ENCODE measurements at regions not wholly inside any gene's neighbourhood (a gene's known extent, or its start where the extent isn't known, plus 50 kb on each side); places are given as distances from the start of the nearest gene placed in this dataset.

DNA sequence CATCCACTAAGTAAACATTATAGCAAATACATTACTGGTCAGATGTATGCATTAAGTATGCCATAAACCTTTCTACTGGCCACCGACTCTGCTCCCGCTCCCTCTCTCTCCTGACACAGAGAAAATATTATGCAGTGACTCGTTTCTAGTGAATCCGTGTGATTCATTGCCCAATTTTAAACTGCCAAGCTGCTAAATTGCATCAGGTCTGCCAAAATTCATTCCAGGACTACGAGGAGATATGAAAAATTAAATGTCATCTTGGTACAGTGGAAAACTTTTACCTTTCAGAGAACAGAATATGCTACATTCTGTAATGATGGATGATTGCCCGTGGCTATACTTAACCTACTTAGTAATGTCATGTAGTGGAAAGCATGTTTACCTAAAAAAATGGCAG, 368.8 kb upstream of the TSHZ3 start:
- TF ChIP-seq, protein P1, sequence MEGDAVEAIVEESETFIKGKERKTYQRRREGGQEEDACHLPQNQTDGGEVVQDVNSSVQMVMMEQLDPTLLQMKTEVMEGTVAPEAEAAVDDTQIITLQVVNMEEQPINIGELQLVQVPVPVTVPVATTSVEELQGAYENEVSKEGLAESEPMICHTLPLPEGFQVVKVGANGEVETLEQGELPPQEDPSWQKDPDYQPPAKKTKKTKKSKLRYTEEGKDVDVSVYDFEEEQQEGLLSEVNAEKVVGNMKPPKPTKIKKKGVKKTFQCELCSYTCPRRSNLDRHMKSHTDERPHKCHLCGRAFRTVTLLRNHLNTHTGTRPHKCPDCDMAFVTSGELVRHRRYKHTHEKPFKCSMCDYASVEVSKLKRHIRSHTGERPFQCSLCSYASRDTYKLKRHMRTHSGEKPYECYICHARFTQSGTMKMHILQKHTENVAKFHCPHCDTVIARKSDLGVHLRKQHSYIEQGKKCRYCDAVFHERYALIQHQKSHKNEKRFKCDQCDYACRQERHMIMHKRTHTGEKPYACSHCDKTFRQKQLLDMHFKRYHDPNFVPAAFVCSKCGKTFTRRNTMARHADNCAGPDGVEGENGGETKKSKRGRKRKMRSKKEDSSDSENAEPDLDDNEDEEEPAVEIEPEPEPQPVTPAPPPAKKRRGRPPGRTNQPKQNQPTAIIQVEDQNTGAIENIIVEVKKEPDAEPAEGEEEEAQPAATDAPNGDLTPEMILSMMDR (IDR thresholded peaks at IDR 0.05) = no peak
- TF ChIP-seq EP300 (IDR thresholded peaks at IDR 0.05) = no peak
- TF ChIP-seq POLR2A (IDR thresholded peaks at IDR 0.05; ENCODE audit: low read depth) = no peak
- peak in 1 of 2 donors; percentile 53 for TF ChIP-seq POLR2AphosphoS5 (IDR thresholded peaks at IDR 0.05)

Data from esophagus muscularis mucosa (tissue), 4 donors.